ENCODE measurements at regions not wholly inside any gene's neighbourhood (a gene's known extent, or its start where the extent isn't known, plus 50 kb on each side); places are given as distances from the start of the nearest gene placed in this dataset.
"Not testable (repeated sequence)": the region's sequence is repeated elsewhere in the genome, so short reads cannot be mapped to it uniquely, and the experiment has no call there.

GRCh38 chr7:153964481-153965112, 87.6 kb upstream of the DPP6 start:
- not testable (repeated sequence) for DNase-seq (ENCODE audit: low spot score in 2 of 2, unreplicated experiment in 2 of 2); H3K36me3 Mint-ChIP-seq; H3K4me3 Mint-ChIP-seq; H3K27ac Mint-ChIP-seq; H3K4me1 Mint-ChIP-seq; H3K27me3 Mint-ChIP-seq (ENCODE audit: low read depth)
- H3K9me3 Mint-ChIP-seq = peaks cover 22% of the 10 kb centered on the region

- H3K36me3 Mint-ChIP-seq; H3K4me3 Mint-ChIP-seq; H3K27me3 Mint-ChIP-seq (ENCODE audit: low read depth); H3K27ac Mint-ChIP-seq; DNase-seq (ENCODE audit: low spot score in 2 of 2, unreplicated experiment in 2 of 2); H3K4me1 Mint-ChIP-seq: not testable (repeated sequence)
- H3K9me3 Mint-ChIP-seq = peaks cover 29% of the 10 kb centered on the region
Measured at GRCh38 chr7:153969016-153969415, 83.2 kb upstream of the DPP6 start.

GRCh38 chr7:153974603-153975002, 77.6 kb upstream of the DPP6 start:
- DNase-seq (ENCODE audit: low spot score in 2 of 2, unreplicated experiment in 2 of 2); H3K4me1 Mint-ChIP-seq; H3K27me3 Mint-ChIP-seq (ENCODE audit: low read depth); H3K4me3 Mint-ChIP-seq; H3K36me3 Mint-ChIP-seq; H3K27ac Mint-ChIP-seq: not testable (repeated sequence)
- peaks cover 36% of the 10 kb centered on the region for H3K9me3 Mint-ChIP-seq

GRCh38 chr7:153976745-153977144, 75.5 kb upstream of the DPP6 start:
- not testable (repeated sequence) for H3K4me1 Mint-ChIP-seq; H3K36me3 Mint-ChIP-seq; H3K27me3 Mint-ChIP-seq (ENCODE audit: low read depth); H3K4me3 Mint-ChIP-seq; H3K27ac Mint-ChIP-seq; DNase-seq (ENCODE audit: low spot score in 2 of 2, unreplicated experiment in 2 of 2)
- peaks cover 45% of the 10 kb centered on the region for H3K9me3 Mint-ChIP-seq

- not testable (repeated sequence) for H3K4me3 Mint-ChIP-seq; H3K36me3 Mint-ChIP-seq; DNase-seq (ENCODE audit: low spot score in 2 of 2, unreplicated experiment in 2 of 2); H3K27ac Mint-ChIP-seq; H3K4me1 Mint-ChIP-seq; H3K27me3 Mint-ChIP-seq (ENCODE audit: low read depth)
- H3K9me3 Mint-ChIP-seq = peaks cover 48% of the 10 kb centered on the region
Measured at GRCh38 chr7:153983186-153983585, 69.0 kb upstream of the DPP6 start.

- H3K9me3 Mint-ChIP-seq = peaks cover 40% of the 10 kb centered on the region
- H3K36me3 Mint-ChIP-seq; H3K27ac Mint-ChIP-seq; H3K4me1 Mint-ChIP-seq; DNase-seq (ENCODE audit: low spot score in 2 of 2, unreplicated experiment in 2 of 2); H3K4me3 Mint-ChIP-seq; H3K27me3 Mint-ChIP-seq (ENCODE audit: low read depth): not testable (repeated sequence)
Measured at GRCh38 chr7:153989066-153989627, 63.1 kb upstream of the DPP6 start.

GRCh38 chr7:153989742-153990425, 62.3 kb upstream of the DPP6 start:
- not testable (repeated sequence) for H3K27me3 Mint-ChIP-seq (ENCODE audit: low read depth); DNase-seq (ENCODE audit: low spot score in 2 of 2, unreplicated experiment in 2 of 2); H3K4me1 Mint-ChIP-seq; H3K27ac Mint-ChIP-seq; H3K36me3 Mint-ChIP-seq; H3K4me3 Mint-ChIP-seq
- peaks cover 36% of the 10 kb centered on the region for H3K9me3 Mint-ChIP-seq

- H3K27me3 Mint-ChIP-seq (ENCODE audit: low read depth); DNase-seq (ENCODE audit: low spot score in 2 of 2, unreplicated experiment in 2 of 2); H3K36me3 Mint-ChIP-seq; H3K27ac Mint-ChIP-seq; H3K4me3 Mint-ChIP-seq; H3K4me1 Mint-ChIP-seq: not testable (repeated sequence)
- H3K9me3 Mint-ChIP-seq = peaks cover 28% of the 10 kb centered on the region
Measured at GRCh38 chr7:153991471-153991870, 60.7 kb upstream of the DPP6 start.

GRCh38 chr7:153993402-153993801, 58.8 kb upstream of the DPP6 start:
- not testable (repeated sequence) for H3K27ac Mint-ChIP-seq; H3K36me3 Mint-ChIP-seq; H3K4me1 Mint-ChIP-seq; H3K4me3 Mint-ChIP-seq; H3K27me3 Mint-ChIP-seq (ENCODE audit: low read depth); DNase-seq (ENCODE audit: low spot score in 2 of 2, unreplicated experiment in 2 of 2)
- H3K9me3 Mint-ChIP-seq = peaks cover 34% of the 10 kb centered on the region

- not testable (repeated sequence) for DNase-seq (ENCODE audit: low spot score in 2 of 2, unreplicated experiment in 2 of 2); H3K36me3 Mint-ChIP-seq; H3K27ac Mint-ChIP-seq; H3K27me3 Mint-ChIP-seq (ENCODE audit: low read depth); H3K4me1 Mint-ChIP-seq; H3K4me3 Mint-ChIP-seq
- peaks cover 35% of the 10 kb centered on the region for H3K9me3 Mint-ChIP-seq
Measured at GRCh38 chr7:153998896-153999295, 53.3 kb upstream of the DPP6 start.

All from mesothelial cell of epicardium (in vitro differentiated cells).